Upper lobe of left lung (tissue), 6 donors: ENCODE measurements at regions not wholly inside any gene's neighbourhood (a gene's known extent, or its start where the extent isn't known, plus 50 kb on each side); places are given as distances from the start of the nearest gene placed in this dataset.

Experiments
- ATAC-seq, 2 donors: fragments of 200-7000 bp; cut with Tn5 transposase; one replicate each; pipeline ENCODE4 v1.9.1; 2022; ENCODE audit warnings: mild to moderate bottlenecking in 2 of 2, moderate library complexity in 2 of 2; ENCODE audit not compliant: low FRiP score in 2 of 2
- DNase-seq, 2 donors: peaks; one replicate each; pipeline ENCODE4 v3.0.0-alpha.2; 2019 to 2020
- H3K27ac ChIP-seq, 4 donors: fragments of 200-600 bp; sonication (generic); one replicate each; pipeline ENCODE4 v1.5.1; 2016 to 2019
- H3K27me3 ChIP-seq, 4 donors: fragments of 200-600 bp; sonication (generic); one replicate each; pipeline ENCODE4 v1.5.1; 2017 to 2019
- H3K36me3 ChIP-seq, 4 donors: fragments of 200-600 bp; sonication (generic); one replicate each; pipeline ENCODE4 v1.5.1; 2016 to 2019
- H3K4me1 ChIP-seq, 4 donors: fragments of 200-600 bp; sonication (generic); one replicate each; pipeline ENCODE4 v1.5.1; 2018 to 2019
- H3K4me3 ChIP-seq, 4 donors: fragments of 200-600 bp; sonication (generic); one replicate each; pipeline ENCODE4 v1.5.1; 2017 to 2019; ENCODE audit warnings: mild to moderate bottlenecking in 2 of 4, moderate library complexity in 1 of 4
- H3K9me3 ChIP-seq, 4 donors: fragments of 200-600 bp; sonication (generic); one replicate each; pipeline ENCODE4 v1.5.1; 2018 to 2019
- EP300 ChIP-seq, 4 donors: sonication (generic); formaldehyde crosslinking; IDR thresholded peaks; one replicate each; pipeline ENCODE4 v1.5.1; 2017; ENCODE audit warnings: antibody characterized with exemption in 4 of 4, control low read depth in 2 of 4
- POLR2A ChIP-seq, 4 donors: fragments of 450-650 bp; IDR thresholded peaks; one replicate each; pipeline ENCODE4 v1.5.1; 2016 to 2017; ENCODE audit warnings: antibody characterized with exemption in 4 of 4, mild to moderate bottlenecking in 2 of 4
- POLR2AphosphoS5 ChIP-seq, 2 donors: sonication (generic); formaldehyde crosslinking; IDR thresholded peaks; one replicate each; pipeline ENCODE4 v1.5.1; 2017; ENCODE audit warnings: antibody characterized with exemption in 2 of 2
- WGBS, 2 donors: methylation state at CpG; one replicate each; pipeline ENCODE4 v1.1.5; 2017 to 2018; 5-methylcytosine and 5-hydroxymethylcytosine counted together
- TF ChIP-seq, protein P1 (sequence below), 6 experiments: fragments of 450-650 bp in 4 of 6; fragments of 200-600 bp in 2 of 6; sonication (generic) in 2 of 6; IDR thresholded peaks; one replicate each; pipeline ENCODE4 v1.5.1; 2016 to 2019; ENCODE audit warnings: antibody characterized with exemption in 6 of 6
- donor health status: DM: no; HTN: no; CAD: no; lungs with moderate emphysema.
- donor health status: DM: no; HTN: yes; CAD: no; lungs with severe emphysema.

GRCh38 chr10:32143302-32143847 is 87.2 kb upstream of the KIF5B start:
- 89 to 92% methylated on average over 5 to 7 of the region's 7 CpGs for WGBS, 2 donors
- no peaks in the 10 kb centered on the region for H3K27me3 ChIP-seq
- H3K9me3 ChIP-seq: no peaks in the 10 kb centered on the region
- peaks cover 10 to 31% (median 22%) of the 10 kb centered on the region in 4 donors for H3K4me1 ChIP-seq
- no peak for TF ChIP-seq POLR2AphosphoS5 (IDR thresholded peaks at IDR 0.05)
- TF ChIP-seq, protein P1, sequence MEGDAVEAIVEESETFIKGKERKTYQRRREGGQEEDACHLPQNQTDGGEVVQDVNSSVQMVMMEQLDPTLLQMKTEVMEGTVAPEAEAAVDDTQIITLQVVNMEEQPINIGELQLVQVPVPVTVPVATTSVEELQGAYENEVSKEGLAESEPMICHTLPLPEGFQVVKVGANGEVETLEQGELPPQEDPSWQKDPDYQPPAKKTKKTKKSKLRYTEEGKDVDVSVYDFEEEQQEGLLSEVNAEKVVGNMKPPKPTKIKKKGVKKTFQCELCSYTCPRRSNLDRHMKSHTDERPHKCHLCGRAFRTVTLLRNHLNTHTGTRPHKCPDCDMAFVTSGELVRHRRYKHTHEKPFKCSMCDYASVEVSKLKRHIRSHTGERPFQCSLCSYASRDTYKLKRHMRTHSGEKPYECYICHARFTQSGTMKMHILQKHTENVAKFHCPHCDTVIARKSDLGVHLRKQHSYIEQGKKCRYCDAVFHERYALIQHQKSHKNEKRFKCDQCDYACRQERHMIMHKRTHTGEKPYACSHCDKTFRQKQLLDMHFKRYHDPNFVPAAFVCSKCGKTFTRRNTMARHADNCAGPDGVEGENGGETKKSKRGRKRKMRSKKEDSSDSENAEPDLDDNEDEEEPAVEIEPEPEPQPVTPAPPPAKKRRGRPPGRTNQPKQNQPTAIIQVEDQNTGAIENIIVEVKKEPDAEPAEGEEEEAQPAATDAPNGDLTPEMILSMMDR (IDR thresholded peaks at IDR 0.05): no peak
- TF ChIP-seq POLR2A (IDR thresholded peaks at IDR 0.05): no peak
- TF ChIP-seq EP300 (IDR thresholded peaks at IDR 0.05): no peak
- DNase-seq (no peak), ATAC-seq (no peak)
- no peak overlapping the region for H3K27ac ChIP-seq
- no peaks in the 10 kb centered on the region for H3K36me3 ChIP-seq
- H3K4me3 ChIP-seq: no peak overlapping the region

DNA sequence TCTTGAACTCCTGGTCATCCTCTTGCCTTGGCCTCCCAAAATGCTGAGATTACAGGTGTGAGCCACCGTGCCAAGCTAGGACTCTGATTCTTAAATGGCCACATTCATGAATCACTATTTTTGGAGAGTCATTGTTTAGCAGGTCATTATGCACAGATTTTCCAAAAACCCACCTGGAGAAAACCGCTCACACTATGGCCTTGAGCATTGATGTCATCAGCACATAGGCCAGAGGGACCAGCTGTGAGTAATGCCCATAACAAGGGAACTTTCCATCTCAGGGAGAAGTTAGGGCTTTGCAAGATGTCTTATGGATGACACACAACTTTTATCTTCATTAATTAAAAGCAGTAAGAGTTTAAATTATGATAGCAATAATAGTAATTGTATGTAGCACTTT is 86.4 kb upstream of the KIF5B start:
- peak in 1 of 2 donors; percentile 23 for ATAC-seq
- no peak for DNase-seq
- 90 to 100% methylated on average over 2 of the region's 2 CpGs for WGBS, 2 donors
- H3K36me3 ChIP-seq: no peaks in the 10 kb centered on the region
- no peaks in the 10 kb centered on the region for H3K27me3 ChIP-seq
- TF ChIP-seq POLR2A (IDR thresholded peaks at IDR 0.05): no peak
- no peak for TF ChIP-seq EP300 (IDR thresholded peaks at IDR 0.05)
- TF ChIP-seq, protein P1 (IDR thresholded peaks at IDR 0.05): no peak
- no peak for TF ChIP-seq POLR2AphosphoS5 (IDR thresholded peaks at IDR 0.05)
- H3K9me3 ChIP-seq: no peaks in the 10 kb centered on the region
- H3K4me1 ChIP-seq: peaks cover 10 to 31% (median 22%) of the 10 kb centered on the region in 4 donors
- H3K27ac ChIP-seq: no peak overlapping the region
- H3K4me3 ChIP-seq: no peak overlapping the region

DNA sequence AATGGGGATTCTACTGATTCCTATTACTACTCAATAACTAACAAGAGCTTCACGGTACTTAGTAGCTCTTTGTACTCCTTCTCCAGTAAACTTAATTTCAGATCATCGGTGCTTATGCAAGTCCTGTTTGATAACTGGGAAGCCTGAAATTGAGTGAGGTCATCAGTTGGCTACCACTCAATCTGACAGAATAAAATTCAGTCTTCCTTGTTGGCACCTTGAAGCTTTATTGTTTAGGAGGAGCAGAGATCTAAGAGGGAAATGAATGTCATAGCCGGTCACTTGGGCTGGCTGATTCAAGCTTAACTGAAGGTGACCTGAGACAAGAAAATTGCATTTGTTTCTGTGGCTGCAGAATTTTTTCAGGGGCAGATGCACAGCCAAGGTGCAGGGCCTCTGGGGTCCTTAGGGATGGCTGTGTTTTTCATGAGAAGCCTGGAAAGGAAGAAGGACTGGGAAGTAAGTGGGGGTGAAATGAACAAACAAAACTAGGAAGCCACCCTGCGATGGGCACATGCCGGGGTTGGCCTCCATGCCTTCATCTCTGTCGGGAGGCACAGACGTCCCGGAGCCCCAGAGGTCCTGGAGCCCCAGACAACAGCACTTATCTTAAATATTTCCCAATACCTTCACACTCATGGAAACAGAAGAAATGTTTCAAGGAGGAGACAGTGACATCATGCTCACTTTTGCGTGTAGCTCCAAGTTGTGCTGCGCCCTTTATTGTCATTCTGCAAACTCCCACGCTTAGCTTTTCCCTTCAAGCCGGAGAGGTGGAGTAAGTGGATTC is 85.0 kb upstream of the KIF5B start:
- Histone ChIP-seq H3K27me3 (no peaks in the 10 kb centered on the region), H3K4me1 (peaks cover 10 to 31% (median 22%) of the 10 kb centered on the region in 4 donors), H3K27ac (peak overlapping the region in 3 of 4 donors; percentile 23 to 54 (median 35)), H3K4me3 (no peak overlapping the region), H3K36me3 (no peaks in the 10 kb centered on the region), H3K9me3 (no peaks in the 10 kb centered on the region)
- DNase-seq (no peak), ATAC-seq (peak in 1 of 2 donors; percentile 67)
- TF ChIP-seq EP300 (IDR thresholded peaks at IDR 0.05) (no peak), POLR2AphosphoS5 (IDR thresholded peaks at IDR 0.05) (no peak), POLR2A (IDR thresholded peaks at IDR 0.05) (no peak)
- TF ChIP-seq, protein P1 (IDR thresholded peaks at IDR 0.05): no peak
- WGBS, 2 donors: 59 to 62% methylated on average over 12 of the region's 12 CpGs

- ATAC-seq: no peak
- no peak for DNase-seq
- Histone ChIP-seq H3K4me3 (no peak overlapping the region), H3K27ac (peak overlapping the region in 1 of 4 donors; percentile 35), H3K27me3 (no peaks in the 10 kb centered on the region), H3K9me3 (no peaks in the 10 kb centered on the region), H3K4me1 (peaks cover 10 to 31% (median 22%) of the 10 kb centered on the region in 4 donors), H3K36me3 (no peaks in the 10 kb centered on the region)
- no peak for TF ChIP-seq POLR2AphosphoS5 (IDR thresholded peaks at IDR 0.05)
- TF ChIP-seq, protein P1 (IDR thresholded peaks at IDR 0.05): no peak
- TF ChIP-seq EP300 (IDR thresholded peaks at IDR 0.05): no peak
- TF ChIP-seq POLR2A (IDR thresholded peaks at IDR 0.05): no peak
- 80 to 86% methylated on average over 4 of the region's 4 CpGs for WGBS, 2 donors
Observed at GRCh38 chr10:32140403-32140802, 84.2 kb upstream of the KIF5B start.
